ENCODE measurements at regions not wholly inside any gene's neighbourhood (a gene's known extent, or its start where the extent isn't known, plus 50 kb on each side); places are given as distances from the start of the nearest gene placed in this dataset.

GRCh38 chr2:205878999-205879762, 196.9 kb downstream of the NRP2 start:
- DNase-seq (ENCODE audit: low spot score) (no peak), ATAC-seq (ENCODE audit: low FRiP score) (no peak)
- TF ChIP-seq, protein P1, sequence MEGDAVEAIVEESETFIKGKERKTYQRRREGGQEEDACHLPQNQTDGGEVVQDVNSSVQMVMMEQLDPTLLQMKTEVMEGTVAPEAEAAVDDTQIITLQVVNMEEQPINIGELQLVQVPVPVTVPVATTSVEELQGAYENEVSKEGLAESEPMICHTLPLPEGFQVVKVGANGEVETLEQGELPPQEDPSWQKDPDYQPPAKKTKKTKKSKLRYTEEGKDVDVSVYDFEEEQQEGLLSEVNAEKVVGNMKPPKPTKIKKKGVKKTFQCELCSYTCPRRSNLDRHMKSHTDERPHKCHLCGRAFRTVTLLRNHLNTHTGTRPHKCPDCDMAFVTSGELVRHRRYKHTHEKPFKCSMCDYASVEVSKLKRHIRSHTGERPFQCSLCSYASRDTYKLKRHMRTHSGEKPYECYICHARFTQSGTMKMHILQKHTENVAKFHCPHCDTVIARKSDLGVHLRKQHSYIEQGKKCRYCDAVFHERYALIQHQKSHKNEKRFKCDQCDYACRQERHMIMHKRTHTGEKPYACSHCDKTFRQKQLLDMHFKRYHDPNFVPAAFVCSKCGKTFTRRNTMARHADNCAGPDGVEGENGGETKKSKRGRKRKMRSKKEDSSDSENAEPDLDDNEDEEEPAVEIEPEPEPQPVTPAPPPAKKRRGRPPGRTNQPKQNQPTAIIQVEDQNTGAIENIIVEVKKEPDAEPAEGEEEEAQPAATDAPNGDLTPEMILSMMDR (IDR thresholded peaks at IDR 0.05), result no peak

DNA sequence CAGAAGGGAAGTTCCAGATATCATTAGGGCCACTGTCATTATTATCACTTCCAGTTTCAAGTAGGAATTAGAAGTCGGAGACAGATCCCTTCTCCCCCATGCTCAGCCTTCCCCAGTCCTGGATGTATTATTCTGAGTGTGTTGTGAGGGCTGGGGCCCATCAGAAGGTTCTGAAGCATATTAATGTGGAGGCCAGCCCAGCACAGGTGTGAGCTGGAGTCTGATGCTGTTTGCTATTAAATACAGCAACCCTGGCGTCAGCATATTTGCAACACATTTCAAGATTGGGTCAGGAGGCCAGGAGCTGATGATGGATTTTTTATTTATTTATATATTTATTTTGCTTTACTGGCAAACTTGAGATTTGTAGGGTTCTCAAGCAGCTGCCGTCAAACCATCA, 195.2 kb downstream of the NRP2 start:
- DNase-seq (ENCODE audit: low spot score), result no peak
- TF ChIP-seq, protein P1 (IDR thresholded peaks at IDR 0.05), result no peak

DNA sequence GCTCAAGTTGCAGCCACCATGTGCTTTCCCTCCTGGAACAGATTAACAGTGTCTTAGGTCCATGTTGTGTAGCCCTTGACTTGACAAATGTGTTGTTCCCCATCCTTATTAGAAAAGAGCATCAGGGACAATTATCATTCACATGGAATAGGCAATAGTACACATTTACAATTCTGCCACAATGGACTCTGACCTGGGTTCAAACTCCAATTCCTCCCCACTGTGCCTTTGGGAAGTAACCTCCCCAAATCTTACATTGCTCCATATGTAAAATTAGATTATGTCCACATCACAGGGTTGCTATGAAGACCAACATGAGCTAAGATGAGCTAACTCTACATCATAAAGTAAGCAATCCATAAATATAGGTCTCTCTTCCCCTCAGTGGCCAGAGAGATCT, 193.8 kb downstream of the NRP2 start:
- no peak for ATAC-seq (ENCODE audit: low FRiP score)
- no peak for DNase-seq (ENCODE audit: low spot score)
- TF ChIP-seq, protein P1 (IDR thresholded peaks at IDR 0.05), result no peak

More for the DNA sequence above, 195.2 kb downstream of the NRP2 start:
- ATAC-seq (ENCODE audit: low FRiP score), result no peak

DNA sequence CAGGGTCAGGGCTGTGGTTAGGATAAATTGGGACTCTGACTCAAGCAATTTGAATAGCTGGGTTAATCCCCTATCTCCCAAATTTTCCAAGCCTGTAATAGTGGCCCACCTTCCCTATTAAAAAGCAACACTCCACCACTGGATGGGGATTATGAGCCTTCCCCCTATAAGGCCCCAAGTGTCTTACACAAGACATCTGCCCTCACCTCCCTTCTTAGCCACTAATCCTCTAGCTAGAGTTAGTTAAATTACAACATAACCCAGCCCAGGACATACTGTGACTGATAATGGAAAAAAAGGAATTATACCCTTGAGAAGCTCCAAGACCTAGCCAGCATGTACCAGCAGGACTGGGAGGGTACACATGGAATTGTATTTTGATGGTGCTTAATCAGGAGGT, 190.4 kb downstream of the NRP2 start:
- TF ChIP-seq, protein P1 (IDR thresholded peaks at IDR 0.05), result no peak
- no peak for ATAC-seq (ENCODE audit: low FRiP score)
- no peak for DNase-seq (ENCODE audit: low spot score)

DNA sequence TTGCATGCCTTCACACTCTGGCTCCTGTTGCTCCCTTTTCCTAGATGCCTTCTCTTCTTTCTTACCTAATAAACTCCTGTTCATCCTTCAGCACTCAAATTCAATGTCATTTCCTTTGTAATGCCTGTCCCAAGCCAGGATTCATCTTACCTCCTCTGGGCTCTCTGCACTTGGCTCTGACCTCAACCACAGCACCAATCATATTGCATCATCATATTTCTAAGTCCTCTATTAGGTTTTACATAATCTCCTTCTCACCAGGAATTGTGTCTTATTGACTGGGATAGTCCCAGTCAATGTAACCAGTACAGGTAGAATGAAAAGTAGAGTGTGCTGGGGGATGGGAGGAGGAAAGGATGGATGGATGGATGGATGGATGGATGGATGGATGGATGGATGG, 187.1 kb downstream of the NRP2 start:
- ATAC-seq (ENCODE audit: low FRiP score), result no peak

GRCh38 chr2:205868773-205869333, 186.6 kb downstream of the NRP2 start:
- DNase-seq (ENCODE audit: low spot score) (no peak), ATAC-seq (ENCODE audit: low FRiP score) (no peak)
- TF ChIP-seq, protein P1 (IDR thresholded peaks at IDR 0.05), result no peak

More for the DNA sequence above, 187.1 kb downstream of the NRP2 start:
- TF ChIP-seq, protein P1 (IDR thresholded peaks at IDR 0.05), result no peak
- DNase-seq (ENCODE audit: low spot score), result no peak

DNA sequence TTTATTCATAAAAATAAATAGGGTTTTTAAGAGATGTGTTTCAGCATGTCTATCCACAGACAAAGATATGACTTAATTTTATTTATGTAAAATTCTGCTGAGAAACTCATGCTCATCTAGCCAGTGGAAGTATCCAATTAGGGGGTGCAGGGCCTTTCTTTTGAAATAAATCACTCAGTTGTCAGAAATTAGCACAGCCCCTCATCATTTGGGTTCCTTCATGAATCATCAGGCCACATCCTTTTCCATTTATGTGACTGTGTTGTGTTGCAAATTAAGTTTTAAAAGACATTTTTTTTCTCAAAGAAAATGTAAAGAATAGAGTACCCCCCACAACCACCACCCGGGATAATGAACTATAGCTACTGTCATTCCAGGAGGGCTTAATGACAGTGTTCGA, 185.8 kb downstream of the NRP2 start:
- TF ChIP-seq, protein P1 (IDR thresholded peaks at IDR 0.05), result no peak
- no peak for ATAC-seq (ENCODE audit: low FRiP score)
- no peak for DNase-seq (ENCODE audit: low spot score)

All from omental fat pad (tissue), 3 donors.